IMR-90 (cell line): ENCODE measurements at regions not wholly inside any gene's neighbourhood (a gene's known extent, or its start where the extent isn't known, plus 50 kb on each side); places are given as distances from the start of the nearest gene placed in this dataset.

Source experiments
- ATAC-seq: fragments of 200-7000 bp; cut with Tn5 transposase; 2 replicates; pipeline ENCODE4 v1.9.1; 2020; ENCODE audit warnings: low read depth, mild to moderate bottlenecking, moderate library complexity
- BruUV-seq: library from RNA; stranded (reverse); fragments of 400-500 nt; replicated peaks from 2 replicates; lab custom pipeline; 2021; lab: Mats Ljungman, UMichigan
- CTCF ChIA-PET: fragments of 300-600 bp; formaldehyde crosslinking; extraction: SDS; loops from one replicate; lab custom pipeline; 2021; ENCODE audit warnings: antibody characterized with exemption; lab: Yijun Ruan, JAX
- POLR2A ChIA-PET: fragments of 300-600 bp; sonication (Branson Sonifier 250); formaldehyde crosslinking; loops from one replicate; lab custom pipeline; 2022; ENCODE audit warnings: antibody characterized with exemption; ENCODE audit not compliant: unreplicated experiment; lab: Charles Lee
- DNase-seq: peaks from one replicate; pipeline ENCODE4 v3.0.0; 2013
- H2AFZ ChIP-seq: replicated peaks from 2 replicates; pipeline ENCODE3; 2013; ENCODE audit warnings: low read length, mild to moderate bottlenecking; ENCODE audit not compliant: poor library complexity
- H2AK5ac ChIP-seq: 2 replicates; pipeline ENCODE4 v1.6.1; 2013; ENCODE audit warnings: low read depth, low read length, inconsistent platforms
- H2AK9ac ChIP-seq: replicated peaks from 2 replicates; pipeline ENCODE3; 2013; ENCODE audit warnings: mild to moderate bottlenecking, low read depth, low read length, moderate library complexity; ENCODE audit not compliant: poor library complexity
- H2BK120ac ChIP-seq: 2 replicates; pipeline ENCODE4 v1.6.1; 2013; ENCODE audit warnings: low read depth, low read length, inconsistent platforms
- H2BK15ac ChIP-seq: 3 replicates; pipeline ENCODE4 v1.6.1; 2013; ENCODE audit warnings: low read depth, low read length, inconsistent platforms
- H2BK20ac ChIP-seq: 2 replicates; pipeline ENCODE4 v1.6.1; 2013; ENCODE audit warnings: low read depth, mild to moderate bottlenecking, inconsistent platforms, low read length, moderate library complexity
- H2BK5ac ChIP-seq: 2 replicates; pipeline ENCODE4 v1.6.1; 2013; ENCODE audit warnings: mild to moderate bottlenecking, low read depth, low read length, inconsistent platforms; ENCODE audit not compliant: poor library complexity, severe bottlenecking
- H3K14ac ChIP-seq: replicated peaks from 2 replicates; pipeline ENCODE4 v1.6.1; 2013; ENCODE audit warnings: low read depth, low read length, inconsistent platforms
- H3K18ac ChIP-seq: 2 replicates; pipeline ENCODE4 v1.6.1; 2013; ENCODE audit warnings: low read depth, low read length, control low read depth
- H3K23ac ChIP-seq: 2 replicates; pipeline ENCODE4 v1.6.1; 2013; ENCODE audit warnings: low read depth, low read length, inconsistent platforms
- H3K27ac ChIP-seq: 2 replicates; pipeline ENCODE4 v1.5.1; 2013; ENCODE audit warnings: mild to moderate bottlenecking, control low read depth, low read length; ENCODE audit not compliant: insufficient read depth
- H3K27me3 ChIP-seq: 2 replicates; pipeline ENCODE4 v1.6.1; 2013; ENCODE audit warnings: low read length; ENCODE audit not compliant: control insufficient read depth, insufficient read depth
- H3K36me3 ChIP-seq: 2 replicates; pipeline ENCODE4 v1.6.1; 2013; ENCODE audit warnings: low read length, mixed read lengths; ENCODE audit not compliant: control insufficient read depth, insufficient read depth
- H3K4ac ChIP-seq: 2 replicates; pipeline ENCODE4 v1.6.1; 2013; ENCODE audit warnings: low read depth, low read length, inconsistent platforms
- H3K4me1 ChIP-seq: 2 replicates; pipeline ENCODE4 v1.6.1; 2013; ENCODE audit warnings: low read length, mixed read lengths; ENCODE audit not compliant: control insufficient read depth, insufficient read depth
- H3K4me2 ChIP-seq: 2 replicates; pipeline ENCODE4 v1.6.1; 2013; ENCODE audit warnings: low read depth, mild to moderate bottlenecking, control low read depth, low read length, moderate library complexity
- H3K4me3 ChIP-seq: 2 replicates; pipeline ENCODE4 v1.5.1; 2013; ENCODE audit warnings: low read depth, mild to moderate bottlenecking, control low read depth, low read length, moderate library complexity; ENCODE audit not compliant: insufficient read depth
- H3K56ac ChIP-seq: 2 replicates; pipeline ENCODE4 v1.6.1; 2013; ENCODE audit warnings: low read length, inconsistent platforms; ENCODE audit not compliant: insufficient read depth; ENCODE audit errors: extremely low read depth
- H3K79me1 ChIP-seq, 2 experiments: 2 replicates each; pipeline ENCODE4 v1.6.1; 2013; ENCODE audit warnings: low read length in 2 of 2, inconsistent platforms in 1 of 2, low read depth in 1 of 2
- H3K9ac ChIP-seq: 2 replicates; pipeline ENCODE4 v1.6.1; 2013; ENCODE audit warnings: low read depth, low read length, control low read depth
- H3K9me1 ChIP-seq: 2 replicates; pipeline ENCODE4 v1.6.1; 2013; ENCODE audit warnings: low read length, inconsistent platforms; ENCODE audit not compliant: insufficient read depth
- H3K9me3 ChIP-seq: 2 replicates; pipeline ENCODE4 v1.6.1; 2013; ENCODE audit warnings: low read length; ENCODE audit not compliant: control insufficient read depth, insufficient read depth
- H4K20me1 ChIP-seq: 2 replicates; pipeline ENCODE4 v1.6.1; 2013; ENCODE audit warnings: low read length, inconsistent platforms; ENCODE audit not compliant: insufficient read depth
- H4K5ac ChIP-seq: 2 replicates; pipeline ENCODE4 v1.6.1; 2013; ENCODE audit warnings: mild to moderate bottlenecking, low read depth, low read length, control low read depth
- H4K8ac ChIP-seq, 2 experiments: 2 replicates each; pipeline ENCODE4 v1.6.1; 2013; ENCODE audit warnings: low read depth in 2 of 2, low read length in 2 of 2, control low read depth in 1 of 2, inconsistent platforms in 1 of 2
- H4K91ac ChIP-seq: 2 replicates; pipeline ENCODE4 v1.6.1; 2013; ENCODE audit warnings: low read depth, low read length, inconsistent platforms; ENCODE audit not compliant: insufficient read depth
- CTCF ChIP-seq: conservative IDR thresholded peaks from 2 replicates; pipeline ENCODE4 v1.5.1; 2012; ENCODE audit warnings: mild to moderate bottlenecking, low read depth, low read length, improper control_type of control experiment
- ELK1 ChIP-seq: fragments of 150-350 bp; IDR thresholded peaks from 2 replicates; pipeline ENCODE4 v1.6.1; 2016; ENCODE audit warnings: low read depth, mild to moderate bottlenecking, low read length, moderate library complexity, borderline replicate concordance
- FOS ChIP-seq: fragments of 150-350 bp; IDR thresholded peaks from 2 replicates; pipeline ENCODE4 v1.6.1; 2016; ENCODE audit warnings: low read depth, low read length
- MAFK ChIP-seq: IDR thresholded peaks from 2 replicates; pipeline ENCODE4 v1.6.1; 2012; ENCODE audit warnings: low read depth, low read length, improper control_type of control experiment
- NFE2L2 ChIP-seq: fragments of 150-350 bp; IDR thresholded peaks from 2 replicates; pipeline ENCODE4 v1.6.1; 2016; ENCODE audit warnings: low read depth, mild to moderate bottlenecking, low read length
- RAD21 ChIP-seq: IDR thresholded peaks from 2 replicates; pipeline ENCODE4 v1.6.1; 2012; ENCODE audit warnings: low read length, improper control_type of control experiment
- RFX5 ChIP-seq: IDR thresholded peaks from 2 replicates; pipeline ENCODE4 v1.8.0; 2012; ENCODE audit warnings: low read depth, mild to moderate bottlenecking, low read length, moderate library complexity
- SMC3 ChIP-seq: fragments of 150-350 bp; IDR thresholded peaks from 2 replicates; pipeline ENCODE4 v1.6.1; 2016; ENCODE audit warnings: low read depth, mild to moderate bottlenecking, antibody characterized with exemption, low read length, moderate library complexity
- USF2 ChIP-seq: fragments of 150-350 bp; IDR thresholded peaks from 2 replicates; pipeline ENCODE4 v1.6.1; 2017; ENCODE audit warnings: mild to moderate bottlenecking, antibody characterized with exemption, low read length, low read depth
- WGBS, 2 experiments: methylation state at CpG; one replicate each; pipeline versions ENCODE4 v1.1.5 to v1.1.7; 2013; ENCODE audit warnings: missing lambda C conversion rate in 2 of 2; ENCODE audit not compliant: insufficient read length in 1 of 2; ENCODE audit errors: extremely low coverage in 2 of 2; 5-methylcytosine and 5-hydroxymethylcytosine counted together
- dilution Hi-C: fragments of 300-500 bp; cut with HindIII; formaldehyde crosslinking; loops from one replicate; pipeline ENCODE4 v1.14.3; 2018; ENCODE audit warnings: low sequenced_read_pairs; ENCODE audit not compliant: unreplicated experiment
- in situ Hi-C: fragments of 300-500 bp; cut with MboI; formaldehyde crosslinking; loops from 3 replicates; pipeline ENCODE4 v1.14.3; 2019; ENCODE audit warnings: low sequenced_read_pairs, inconsistent platforms, mixed read lengths
- intact Hi-C: fragments of 100-400 bp; cut with micrococcal nuclease; formaldehyde crosslinking; loops from 2 replicates; pipeline ENCODE4 v1.10.0; 2022

- BruUV-seq, result no TSS peak
- H3K36me3 ChIP-seq, result no peaks in the 10 kb centered on the region
- H2BK5ac ChIP-seq, result no peak overlapping the region
- H4K5ac ChIP-seq, result no peak overlapping the region
- H3K27me3 ChIP-seq, result no peaks in the 10 kb centered on the region
- H3K79me1 ChIP-seq, result no peaks in the 10 kb centered on the region
- H3K9ac ChIP-seq, result no peak overlapping the region
- H3K4me2 ChIP-seq, result no peak overlapping the region
- H3K27ac ChIP-seq, result no peak overlapping the region
- H2BK15ac ChIP-seq, result no peak overlapping the region
- H4K20me1 ChIP-seq, result no peaks in the 10 kb centered on the region
- H2AK9ac ChIP-seq, result no peak overlapping the region
- no peak overlapping the region for H4K91ac ChIP-seq
- H2BK120ac ChIP-seq, result no peak overlapping the region
- H2AK5ac ChIP-seq, result no peak overlapping the region
- H2AFZ ChIP-seq, result no peak overlapping the region
- H3K4ac ChIP-seq, result no peak overlapping the region
- CTCF ChIA-PET, result no interaction called here
- no peak overlapping the region for H4K8ac ChIP-seq
- H3K9me1 ChIP-seq, result no peaks in the 10 kb centered on the region
- H3K56ac ChIP-seq, result no peak overlapping the region
- H2BK20ac ChIP-seq, result no peak overlapping the region
- no peak overlapping the region for H3K18ac ChIP-seq
- no peak overlapping the region for H3K14ac ChIP-seq
- H3K4me3 ChIP-seq, result no peak overlapping the region
- POLR2A ChIA-PET, result no interaction called here
- in situ Hi-C loops, result no loop called here
- no CpG with 5 or more reads among the region's 2 CpGs for WGBS, 2 experiments
- TF ChIP-seq ELK1, result no peak
- TF ChIP-seq NFE2L2, result no peak
- no peak for TF ChIP-seq MAFK
- no peak for TF ChIP-seq RFX5
- TF ChIP-seq CTCF, result no peak
- no peak for TF ChIP-seq RAD21
- TF ChIP-seq USF2, result no peak
- no peak for TF ChIP-seq SMC3
- no peak for TF ChIP-seq FOS
- dilution Hi-C loops, result no loop called here
- no peak overlapping the region for H3K23ac ChIP-seq
- ATAC-seq, result no peak
- H3K4me1 ChIP-seq, result no peaks in the 10 kb centered on the region
- intact Hi-C loops, result no loop called here
- no peak for DNase-seq
- H3K9me3 ChIP-seq, result peaks cover 6% of the 10 kb centered on the region; the same call in 1 of the 2 replicates
Observed at GRCh38 chr18:38884050-38884449, 1318.5 kb upstream of the CELF4 start.
